Epithelial cell of esophagus (primary cell): ENCODE measurements at regions not wholly inside any gene's neighbourhood (a gene's known extent, or its start where the extent isn't known, plus 50 kb on each side); places are given as distances from the start of the nearest gene placed in this dataset.

Experiments
- DNase-seq: peaks from one replicate; pipeline ENCODE4 v3.0.0; 2010; ENCODE audit warnings: low read depth
- H3K4me3 ChIP-seq: 2 replicates; pipeline ENCODE4 v1.5.1; 2011; ENCODE audit warnings: mild to moderate bottlenecking, low read length, control low read depth
- TF ChIP-seq, protein P1 (sequence below): IDR thresholded peaks from 2 replicates; pipeline ENCODE4 v1.5.1; 2011; ENCODE audit warnings: low read depth, mild to moderate bottlenecking, low read length, control low read depth, inconsistent platforms; ENCODE audit not compliant: insufficient read depth; ENCODE audit errors: missing control alignments

DNA sequence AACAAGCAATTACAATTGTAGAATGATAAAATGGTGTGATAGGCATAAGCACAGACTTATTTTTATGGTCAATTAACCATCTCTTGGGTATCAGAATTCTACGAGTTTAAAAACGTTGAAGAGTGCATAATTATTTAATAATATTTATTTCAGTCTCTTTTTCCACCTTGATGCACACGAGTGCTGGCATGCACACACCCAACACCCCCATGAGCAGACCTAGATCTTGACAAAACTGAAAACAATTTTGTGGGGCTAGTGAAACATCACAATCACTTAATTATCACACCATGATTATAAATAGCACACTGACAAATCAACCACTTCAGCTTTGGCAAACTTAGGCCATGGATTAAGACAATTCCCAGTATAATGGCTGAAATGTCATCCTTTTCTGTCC, 61.0 kb upstream of the RFC3 start:
- H3K4me3 ChIP-seq, result no peak overlapping the region
- no peak for DNase-seq
- TF ChIP-seq, protein P1, sequence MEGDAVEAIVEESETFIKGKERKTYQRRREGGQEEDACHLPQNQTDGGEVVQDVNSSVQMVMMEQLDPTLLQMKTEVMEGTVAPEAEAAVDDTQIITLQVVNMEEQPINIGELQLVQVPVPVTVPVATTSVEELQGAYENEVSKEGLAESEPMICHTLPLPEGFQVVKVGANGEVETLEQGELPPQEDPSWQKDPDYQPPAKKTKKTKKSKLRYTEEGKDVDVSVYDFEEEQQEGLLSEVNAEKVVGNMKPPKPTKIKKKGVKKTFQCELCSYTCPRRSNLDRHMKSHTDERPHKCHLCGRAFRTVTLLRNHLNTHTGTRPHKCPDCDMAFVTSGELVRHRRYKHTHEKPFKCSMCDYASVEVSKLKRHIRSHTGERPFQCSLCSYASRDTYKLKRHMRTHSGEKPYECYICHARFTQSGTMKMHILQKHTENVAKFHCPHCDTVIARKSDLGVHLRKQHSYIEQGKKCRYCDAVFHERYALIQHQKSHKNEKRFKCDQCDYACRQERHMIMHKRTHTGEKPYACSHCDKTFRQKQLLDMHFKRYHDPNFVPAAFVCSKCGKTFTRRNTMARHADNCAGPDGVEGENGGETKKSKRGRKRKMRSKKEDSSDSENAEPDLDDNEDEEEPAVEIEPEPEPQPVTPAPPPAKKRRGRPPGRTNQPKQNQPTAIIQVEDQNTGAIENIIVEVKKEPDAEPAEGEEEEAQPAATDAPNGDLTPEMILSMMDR, result no peak

DNA sequence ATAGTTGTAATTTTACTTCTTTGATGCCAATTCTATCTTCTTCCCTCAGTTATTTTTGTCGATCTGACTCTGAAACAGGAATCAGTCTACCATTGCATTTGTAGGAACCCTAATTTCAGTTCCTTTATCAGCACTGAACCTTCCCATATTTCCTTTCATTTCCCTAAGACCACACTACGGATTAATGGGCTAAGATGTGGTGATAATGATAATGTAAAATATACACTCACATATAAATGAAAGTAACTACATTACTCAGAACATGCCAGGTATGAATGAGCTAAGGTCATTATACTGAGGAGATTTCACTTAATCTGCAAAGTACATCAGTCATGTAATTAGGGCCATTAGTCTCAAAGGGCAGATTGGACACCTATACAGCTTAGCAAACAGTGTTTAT, 60.2 kb upstream of the RFC3 start:
- DNase-seq, result no peak
- H3K4me3 ChIP-seq, result no peak overlapping the region
- TF ChIP-seq, protein P1, result no peak

DNA sequence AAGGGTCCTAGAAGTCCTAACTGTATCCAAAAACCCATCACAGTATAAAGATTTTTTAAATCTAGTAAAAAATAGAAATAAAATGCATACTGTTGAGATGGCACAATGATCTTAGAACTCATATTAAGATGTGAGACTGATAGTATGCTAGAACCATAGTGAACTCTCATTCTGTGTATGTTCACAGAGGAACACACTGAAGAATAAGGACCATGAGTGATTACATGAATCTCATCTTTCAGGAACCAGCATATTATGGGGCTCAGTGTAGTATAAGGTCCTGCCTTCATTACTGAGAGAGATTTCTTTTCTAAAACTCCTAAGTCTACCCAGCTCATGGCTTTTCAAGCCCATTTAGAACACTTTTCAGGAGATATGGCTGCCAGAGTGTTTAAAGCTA, 59.8 kb upstream of the RFC3 start:
- TF ChIP-seq, protein P1, result no peak
- no peak for DNase-seq
- no peak overlapping the region for H3K4me3 ChIP-seq

DNA sequence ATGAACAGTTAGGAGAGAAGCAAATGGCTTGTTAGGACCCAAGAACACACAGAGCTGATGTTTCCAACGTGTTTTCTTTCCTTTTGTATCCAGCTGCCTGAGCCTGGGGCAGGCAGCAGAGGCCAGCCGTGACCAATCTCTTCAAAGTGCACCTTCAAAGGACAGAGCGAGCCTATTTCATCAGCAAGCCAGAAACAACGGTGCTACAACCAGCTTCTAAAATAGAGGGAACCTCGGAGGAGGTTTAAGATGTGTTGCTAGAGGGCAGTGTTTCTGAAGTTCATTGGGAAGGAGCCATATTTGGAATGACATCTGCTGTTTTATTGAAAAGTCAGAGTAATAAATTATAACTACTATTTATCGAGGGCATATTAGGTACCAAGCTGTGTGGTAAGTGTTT, 56.2 kb upstream of the RFC3 start:
- DNase-seq, result peak; percentile 8
- TF ChIP-seq, protein P1, result no peak

DNA sequence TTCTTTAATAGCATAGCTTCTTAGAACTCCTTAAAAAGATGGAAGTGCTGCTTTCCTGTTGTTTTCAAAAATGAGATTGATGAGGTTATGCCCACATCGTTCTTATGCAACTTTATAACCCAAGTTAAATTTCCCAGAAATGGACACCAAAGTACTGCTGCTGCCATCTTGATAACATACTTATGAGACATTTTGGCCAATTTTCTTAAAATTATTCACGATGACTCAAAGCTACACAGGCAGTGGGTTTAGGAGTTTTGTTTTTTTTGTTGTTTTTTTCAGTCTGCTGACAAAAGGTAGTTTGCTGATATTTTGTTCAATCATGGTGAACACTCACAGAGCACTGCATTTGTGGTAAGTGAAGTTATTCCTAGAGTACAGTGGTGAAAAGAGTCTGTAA, 54.9 kb upstream of the RFC3 start:
- TF ChIP-seq, protein P1, result no peak
- no peak overlapping the region for H3K4me3 ChIP-seq
- DNase-seq, result no peak

More for the DNA sequence above, 56.2 kb upstream of the RFC3 start:
- H3K4me3 ChIP-seq, result no peak overlapping the region

DNA sequence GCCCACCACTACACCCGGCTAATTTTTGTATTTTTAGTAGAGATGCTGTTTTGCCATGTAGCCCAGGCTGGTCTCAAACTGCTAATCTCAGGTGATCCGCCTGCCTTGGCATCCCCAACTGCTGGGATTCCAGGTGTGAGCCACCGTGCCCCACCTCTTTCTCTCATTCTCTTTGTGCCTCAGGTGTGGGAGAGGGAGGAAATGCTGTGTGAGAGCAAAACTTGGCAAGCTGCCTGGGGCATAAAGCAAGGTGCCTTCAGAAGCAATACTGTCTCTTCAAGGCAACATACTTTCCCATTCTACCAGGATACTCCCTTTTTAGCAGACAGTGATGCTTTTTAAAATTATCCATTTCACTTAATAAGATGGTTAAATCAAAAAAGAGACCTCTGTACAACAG, 53.2 kb upstream of the RFC3 start:
- peak; percentile 81 for DNase-seq
- TF ChIP-seq, protein P1, result no peak
- H3K4me3 ChIP-seq, result no peak overlapping the region

DNA sequence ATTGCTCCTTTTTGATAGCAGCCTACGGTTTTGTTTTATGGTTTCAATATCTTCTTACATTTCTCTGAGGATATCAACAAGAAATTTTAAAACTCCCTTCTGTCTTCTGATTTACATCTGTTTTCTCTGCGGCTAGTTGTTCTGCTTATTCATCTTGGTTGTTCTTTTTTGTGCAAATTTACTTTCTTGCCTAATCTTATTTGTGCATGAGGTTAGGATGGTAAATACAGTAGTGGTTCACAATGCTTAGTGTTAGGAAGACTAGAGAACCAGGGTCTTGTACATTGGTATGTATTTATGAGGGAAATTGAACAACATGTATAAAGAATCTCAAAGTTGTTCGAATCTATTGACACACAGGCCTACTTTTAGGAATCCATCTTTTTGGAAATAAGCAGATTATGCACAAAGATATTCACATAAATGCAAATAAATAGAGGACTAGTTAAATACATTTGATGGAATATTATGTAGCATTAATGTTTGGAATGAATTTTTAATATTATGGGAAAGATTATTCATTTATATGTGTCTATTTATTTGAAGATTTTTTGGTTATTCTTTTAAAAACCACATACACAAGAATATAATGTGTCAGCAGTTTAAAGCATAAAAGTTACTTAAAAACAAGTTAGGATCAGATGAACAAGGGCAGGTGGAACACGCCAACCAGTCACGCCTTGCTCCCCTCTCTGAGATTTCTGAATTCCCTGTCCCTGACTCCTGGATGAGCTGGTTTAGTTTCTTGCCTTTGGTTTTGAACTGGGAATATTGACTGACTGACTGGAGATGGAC, 51.4 kb upstream of the RFC3 start:
- no peak for DNase-seq
- TF ChIP-seq, protein P1, result no peak
- H3K4me3 ChIP-seq, result no peak overlapping the region
